HUDEP-2 (cell line): ENCODE measurements at regions not wholly inside any gene's neighbourhood (a gene's known extent, or its start where the extent isn't known, plus 50 kb on each side); places are given as distances from the start of the nearest gene placed in this dataset.

Experiments
- DNase-seq, 76 experiments: peaks; one replicate each; lab custom pipeline; 2025; ENCODE audit not compliant: unreplicated experiment in 76 of 76; lab: John Stamatoyannopoulos, UW

DNA sequence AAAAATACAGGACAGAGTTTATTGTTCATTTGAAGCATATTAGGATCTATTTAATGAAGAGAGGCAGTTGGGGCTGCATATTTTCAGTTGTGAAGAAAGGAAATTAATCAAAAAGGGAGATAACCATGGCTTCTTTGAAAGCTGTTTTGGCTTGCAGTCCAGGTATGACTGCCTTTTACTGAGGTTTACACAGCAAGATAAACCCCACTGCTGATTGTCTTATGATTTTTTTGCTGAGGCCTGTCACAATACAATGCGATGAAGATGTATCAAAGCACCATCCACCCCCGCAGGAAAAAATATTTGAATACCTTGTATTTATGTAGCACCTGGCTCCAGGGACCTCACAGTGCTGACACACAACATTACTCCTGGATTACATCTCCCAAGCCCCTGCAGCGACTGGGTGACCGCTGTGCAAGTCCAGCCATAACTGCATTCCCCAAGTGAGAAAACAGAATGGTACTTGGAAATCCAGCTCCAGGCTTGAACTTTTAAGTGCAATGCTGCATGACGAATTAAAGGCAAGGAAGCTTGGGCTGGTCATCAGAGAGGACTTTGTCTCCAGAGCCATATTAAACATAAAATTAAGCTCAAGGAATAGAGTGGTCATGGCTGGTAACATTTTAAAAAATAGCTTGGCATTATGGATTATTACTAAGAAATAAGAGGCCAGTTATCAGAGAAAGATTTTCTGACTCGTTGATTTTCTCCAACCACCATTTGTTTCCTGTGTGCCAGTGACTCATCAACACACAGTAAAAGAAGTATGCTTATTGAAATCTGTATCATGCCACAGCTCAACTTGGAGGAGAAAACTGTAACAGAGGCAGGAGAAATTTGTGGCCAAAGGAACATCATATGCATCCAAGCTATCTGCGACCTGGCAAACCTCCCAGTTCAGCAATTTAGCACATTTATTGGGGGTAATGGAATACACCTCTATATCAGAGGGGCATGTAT is 374.2 kb downstream of the MAN2A1 start:
- no peak for DNase-seq

DNA sequence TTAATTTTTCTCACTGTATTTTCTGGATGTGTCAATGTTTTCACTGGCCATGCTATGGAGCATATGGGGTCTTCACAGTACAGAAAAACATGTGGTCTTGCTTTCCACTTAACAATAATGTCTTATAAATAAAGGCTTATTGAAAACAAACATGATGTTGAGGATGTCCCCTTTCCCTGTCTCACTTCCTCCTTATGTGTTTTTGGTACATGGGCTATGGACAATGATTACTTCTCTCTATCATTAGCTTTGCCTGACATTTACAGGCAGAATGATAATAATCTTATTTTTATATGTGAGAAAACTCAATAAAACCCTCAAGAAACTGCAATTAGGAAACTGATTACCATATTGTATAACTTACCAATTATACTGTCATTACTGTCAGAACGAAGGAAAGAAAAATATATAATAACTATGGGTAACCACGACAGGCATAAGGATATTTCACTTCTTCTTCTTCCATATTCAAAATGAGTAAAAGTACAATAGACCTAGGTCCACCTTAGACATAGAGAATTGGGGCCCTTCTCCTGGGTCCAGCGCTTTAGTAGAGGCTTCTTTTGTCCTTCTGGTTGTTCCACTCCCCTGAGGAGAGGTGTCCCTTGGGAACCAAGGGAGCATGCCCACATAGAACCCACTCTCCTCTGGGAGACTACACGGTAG is 375.0 kb downstream of the MAN2A1 start:
- no peak for DNase-seq

DNA sequence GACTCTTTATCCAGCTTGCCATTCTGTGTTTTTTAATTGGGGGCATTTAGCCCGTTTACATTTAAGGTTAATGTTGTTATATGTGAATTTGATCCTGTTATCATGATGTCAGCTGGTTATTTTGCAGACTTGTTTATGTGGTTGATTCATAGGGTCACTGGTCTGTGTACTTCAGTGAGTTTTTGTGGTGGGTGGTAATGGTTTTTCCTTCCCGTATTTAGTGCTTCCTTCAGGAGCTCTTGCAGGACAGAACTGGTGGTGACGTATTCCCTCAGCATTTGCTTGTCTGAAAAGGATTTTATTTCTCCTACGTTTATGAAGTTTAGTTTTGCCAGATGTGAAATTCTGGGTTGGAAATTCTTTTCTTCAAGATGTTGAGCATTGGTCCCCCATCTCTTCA is 381.1 kb downstream of the MAN2A1 start:
- DNase-seq = no peak

DNA sequence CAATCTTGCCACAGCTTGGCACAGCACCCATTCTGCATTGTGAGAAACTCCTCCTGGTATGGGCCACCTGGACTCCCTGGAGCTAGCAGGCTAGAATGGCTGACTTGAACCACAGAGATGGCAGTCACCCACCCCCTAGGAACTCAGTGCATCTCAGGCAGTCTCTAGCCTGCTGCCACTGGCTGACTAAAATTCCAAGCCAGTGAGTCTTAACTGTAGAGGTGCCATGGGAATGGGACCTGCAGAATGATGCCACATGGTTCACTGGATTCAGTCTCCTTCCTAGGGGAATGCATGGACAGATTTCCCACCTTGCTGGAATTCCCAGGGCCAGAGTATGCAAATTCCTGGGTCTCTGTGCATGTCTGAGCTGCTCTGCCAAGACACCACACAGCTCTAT is 382.9 kb downstream of the MAN2A1 start:
- DNase-seq = no peak

DNA sequence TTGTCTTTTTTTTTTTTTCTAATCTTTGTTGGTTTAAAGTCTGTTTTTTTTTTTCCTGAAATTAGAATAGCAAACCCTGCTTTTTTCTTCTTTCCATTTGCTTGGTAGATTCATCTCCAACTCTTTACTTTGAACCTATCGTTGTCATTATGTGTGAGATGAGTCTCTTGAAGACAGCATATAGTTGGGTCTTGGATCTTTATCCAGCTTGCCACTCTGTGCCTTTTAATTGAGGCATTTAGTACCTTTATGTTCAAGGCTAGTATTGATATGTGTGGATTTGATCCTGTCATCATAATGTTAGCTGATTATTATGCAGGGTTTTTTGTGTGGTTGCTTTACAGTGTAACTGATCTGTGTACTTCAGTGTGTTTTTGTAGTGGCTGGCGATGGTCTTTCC is 383.8 kb downstream of the MAN2A1 start:
- no peak for DNase-seq

DNA sequence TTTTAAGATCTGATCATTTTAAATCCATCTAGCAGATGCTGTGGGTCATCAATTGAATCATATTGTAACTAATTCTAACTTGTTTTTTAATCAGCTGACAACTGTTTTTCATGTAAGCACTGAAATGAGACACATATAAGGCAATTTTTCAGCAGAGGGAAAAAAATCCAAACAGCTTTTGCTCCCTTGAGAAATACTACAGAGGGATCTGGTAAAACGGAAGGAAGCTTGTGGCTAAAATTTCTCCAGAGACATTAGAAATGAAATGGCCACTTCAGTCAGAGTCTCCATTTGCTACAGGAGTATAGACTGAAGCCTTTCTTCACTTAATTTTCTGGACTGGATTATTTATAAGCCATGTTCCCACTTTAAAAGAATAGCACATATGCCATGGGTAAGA is 385.9 kb downstream of the MAN2A1 start:
- no peak for DNase-seq

DNA sequence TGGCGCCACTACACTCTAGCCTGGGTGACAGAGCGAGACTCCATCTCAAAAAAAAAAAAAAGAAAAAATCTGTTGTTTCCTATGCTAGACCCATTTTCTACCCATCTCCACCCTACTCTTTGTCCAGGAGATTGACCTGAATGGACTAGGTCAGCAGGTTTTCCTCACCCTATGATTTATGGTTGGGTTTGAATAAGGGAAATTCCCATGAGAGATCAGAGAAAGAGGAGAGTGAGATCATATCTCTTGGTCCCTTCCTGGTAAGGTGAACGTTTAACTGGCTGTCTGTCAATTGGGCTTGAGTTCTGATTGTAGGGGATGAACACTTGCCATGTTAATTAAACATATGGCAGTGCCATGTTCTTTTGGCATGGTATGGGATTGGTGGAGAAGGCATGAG is 387.4 kb downstream of the MAN2A1 start:
- no peak for DNase-seq

DNA sequence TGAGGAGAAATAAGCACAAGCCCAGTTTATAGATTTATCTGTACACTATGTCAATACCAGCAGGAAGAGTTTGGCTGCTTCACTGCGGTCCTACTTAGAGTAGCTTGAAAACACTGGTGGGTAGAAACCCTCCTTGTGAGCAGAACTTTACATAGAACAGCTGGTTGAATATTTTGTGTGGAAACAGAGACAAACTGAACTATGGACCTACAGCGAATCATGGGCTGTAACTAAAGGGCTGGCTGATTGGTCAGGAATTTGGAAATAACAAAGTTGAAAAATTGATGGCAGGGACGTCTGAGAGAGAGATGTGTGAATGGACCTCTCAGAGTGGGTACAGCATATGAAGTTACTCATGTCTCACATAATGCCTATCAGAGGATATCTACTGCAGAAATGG is 392.5 kb downstream of the MAN2A1 start:
- DNase-seq = no peak

DNA sequence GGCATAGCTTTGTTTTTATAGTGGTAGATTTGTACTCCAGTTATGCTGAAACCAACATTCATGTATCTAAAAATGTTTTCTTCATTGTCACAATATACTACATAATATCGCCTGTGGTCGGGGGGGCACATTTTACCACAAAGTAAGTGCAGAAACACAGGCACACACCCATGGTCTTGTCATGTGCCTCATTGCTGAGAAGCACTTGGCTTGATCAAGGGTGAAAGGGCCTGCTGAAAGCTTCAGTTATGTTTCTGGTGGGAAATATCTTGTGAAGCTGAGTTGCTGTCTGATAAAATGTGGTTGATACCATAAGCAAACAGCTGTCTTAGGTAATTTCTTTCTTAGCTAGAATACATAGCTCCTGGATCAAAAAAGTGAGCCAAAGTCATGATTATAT is 393.1 kb downstream of the MAN2A1 start:
- no peak for DNase-seq

DNA sequence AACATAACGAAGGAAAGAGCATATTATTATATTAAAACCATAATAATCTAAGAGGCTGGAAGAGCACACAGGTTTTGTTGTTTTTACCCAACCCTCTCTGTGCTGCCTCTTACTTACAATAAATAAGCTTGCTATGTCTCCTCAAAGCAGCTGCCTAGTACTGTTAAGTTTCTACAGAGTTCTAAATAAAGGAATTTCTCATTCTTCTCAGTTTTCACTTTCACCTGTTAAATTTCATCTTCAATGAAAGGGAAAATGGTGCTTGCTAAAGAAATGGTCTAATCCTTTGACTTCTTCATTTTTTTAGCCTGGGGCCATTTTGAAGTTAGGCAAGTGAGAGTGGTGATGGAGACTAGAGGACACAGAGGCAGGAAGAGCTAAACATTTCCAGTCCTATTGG is 396.1 kb downstream of the MAN2A1 start:
- no peak for DNase-seq

DNA sequence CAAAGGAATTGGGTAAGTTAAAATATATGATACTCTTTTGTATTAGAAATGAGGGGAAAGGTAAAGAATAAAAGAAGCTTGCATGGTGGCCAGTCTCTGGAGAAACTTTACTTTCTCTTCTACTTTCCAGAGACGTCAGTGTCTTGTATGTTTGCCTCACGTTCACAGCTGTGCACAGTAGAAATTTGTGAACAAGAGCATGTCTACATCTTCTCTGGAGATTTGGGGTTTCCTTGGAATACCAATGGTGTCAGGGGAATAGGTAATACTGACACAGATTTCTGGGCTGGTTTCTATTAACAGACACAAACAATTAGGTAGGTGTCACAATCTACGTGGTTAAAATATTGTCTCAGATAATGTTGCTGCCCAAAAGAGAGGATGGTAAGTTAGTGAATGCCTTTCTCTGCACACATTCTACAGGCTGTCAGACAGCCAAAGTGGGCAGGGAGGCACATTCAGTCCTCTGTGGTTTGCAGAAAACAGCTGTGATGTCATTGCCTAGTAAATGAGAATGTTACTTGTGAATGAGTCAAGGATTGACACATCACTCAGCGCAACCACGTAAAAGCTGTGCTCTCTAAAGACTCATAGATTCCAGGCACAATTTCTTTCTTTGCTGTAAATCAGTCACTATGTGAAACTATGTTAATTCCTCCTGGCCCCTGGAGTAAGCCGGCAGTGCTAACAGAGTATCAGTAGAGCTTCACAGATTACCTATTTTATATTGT is 397.1 kb downstream of the MAN2A1 start:
- DNase-seq = no peak

DNA sequence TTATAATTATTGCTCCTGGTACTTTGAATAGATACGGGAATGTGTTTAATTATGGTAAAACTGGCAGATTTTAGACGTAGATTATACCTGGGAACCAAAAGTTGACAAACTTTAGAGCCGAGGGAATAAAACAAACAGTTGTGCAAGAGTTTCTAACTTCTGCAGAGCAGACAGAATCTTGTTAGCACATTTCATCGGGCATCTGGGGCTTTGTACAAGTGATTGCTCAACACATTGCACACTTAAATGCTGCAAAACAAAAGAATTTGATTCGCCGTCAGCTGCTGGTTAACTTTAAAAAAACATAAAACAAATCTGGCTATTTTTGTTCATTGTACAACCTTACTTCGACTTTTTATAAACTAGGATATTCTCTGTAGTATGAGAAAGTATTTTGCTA is 398.1 kb downstream of the MAN2A1 start:
- DNase-seq = no peak

DNA sequence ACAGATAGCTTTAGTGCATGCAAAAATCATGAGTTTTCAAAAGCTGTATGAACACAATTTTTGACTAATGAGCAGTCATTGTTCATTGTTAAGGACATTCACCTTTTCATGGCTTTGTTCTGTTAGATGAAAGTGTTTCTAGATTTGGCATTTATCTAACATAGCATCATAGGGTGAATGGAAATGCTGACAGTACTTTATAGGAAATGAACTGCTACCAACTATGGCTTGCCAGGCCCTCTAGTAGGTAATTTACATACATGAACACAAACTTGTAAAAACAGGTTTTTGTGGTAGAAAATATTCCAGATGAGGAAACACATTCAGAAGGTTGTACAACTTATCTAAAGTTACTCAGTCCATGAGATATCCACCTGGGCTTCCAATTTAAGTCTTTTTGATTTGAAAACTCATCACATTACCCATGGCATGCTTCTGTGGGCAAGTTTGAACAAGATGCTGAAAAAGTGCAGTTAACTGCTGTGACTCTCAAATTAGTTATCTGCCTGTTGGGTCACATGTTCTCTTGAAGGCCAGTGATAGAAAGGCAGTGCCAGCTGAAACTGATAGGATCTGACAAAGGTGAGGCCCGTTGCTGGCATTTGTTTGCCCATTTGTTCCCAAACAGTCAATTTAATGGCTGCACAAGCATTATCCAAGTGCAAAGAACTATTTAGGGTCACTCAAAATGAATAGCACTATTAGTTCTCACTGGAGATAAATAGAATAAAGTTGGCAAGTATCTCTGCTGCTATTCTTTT is 399.1 kb downstream of the MAN2A1 start:
- DNase-seq = no peak

DNA sequence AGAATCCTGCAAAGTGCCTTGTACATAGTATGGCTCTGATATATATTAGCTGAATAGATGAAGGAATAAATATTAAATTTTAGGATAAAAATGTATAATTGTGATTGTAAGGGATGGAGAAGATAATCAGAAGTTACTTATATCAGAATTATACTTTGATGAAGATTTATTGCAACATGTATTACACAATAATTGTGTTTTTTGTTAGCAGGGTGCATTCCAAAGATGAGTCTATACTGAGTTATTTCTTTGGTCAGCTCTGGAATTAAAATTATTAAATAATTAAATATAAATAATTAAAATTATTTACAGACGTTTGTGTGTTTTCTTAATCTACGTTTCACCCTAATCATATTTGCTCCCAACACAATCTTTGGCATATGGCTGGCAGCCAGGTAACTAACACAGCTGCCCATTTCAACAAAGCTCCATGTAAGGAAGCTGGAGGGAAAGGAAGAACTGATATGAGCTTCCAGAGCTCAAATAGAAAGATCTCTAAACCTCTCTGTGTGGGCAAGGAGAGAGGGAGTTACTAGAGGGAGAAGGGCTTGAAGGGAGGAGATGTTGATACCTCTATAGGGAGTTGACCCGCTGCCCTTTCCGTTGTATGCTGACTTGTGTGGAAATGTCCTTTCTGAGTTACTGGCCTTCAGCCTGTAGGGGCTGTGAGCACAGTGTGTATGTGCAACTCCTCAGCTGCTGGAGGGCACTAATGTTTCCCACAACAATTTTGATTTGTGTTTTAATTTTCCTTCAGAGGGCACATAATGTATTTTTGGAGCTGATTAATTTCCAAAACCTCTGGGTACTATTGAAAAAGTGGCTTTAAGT is 403.4 kb downstream of the MAN2A1 start:
- no peak for DNase-seq

DNA sequence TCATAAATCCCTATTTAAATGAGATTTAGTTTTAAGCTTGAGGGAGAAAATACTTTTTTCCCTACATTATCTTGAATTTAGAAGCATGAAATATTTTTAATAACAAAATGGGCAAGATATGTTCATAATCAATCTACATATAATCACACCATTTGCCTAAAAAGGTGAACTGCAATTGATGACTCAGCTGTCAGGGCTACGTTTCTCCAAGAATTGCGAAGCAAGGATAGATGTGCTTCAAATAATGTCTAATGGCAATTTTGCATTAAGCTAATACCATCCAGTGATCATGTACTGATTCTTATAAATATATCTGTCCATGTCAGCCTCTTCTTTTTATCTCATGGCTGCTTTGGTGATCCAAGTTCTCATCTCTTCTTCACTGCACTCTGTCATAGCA is 404.4 kb downstream of the MAN2A1 start:
- no peak for DNase-seq

DNA sequence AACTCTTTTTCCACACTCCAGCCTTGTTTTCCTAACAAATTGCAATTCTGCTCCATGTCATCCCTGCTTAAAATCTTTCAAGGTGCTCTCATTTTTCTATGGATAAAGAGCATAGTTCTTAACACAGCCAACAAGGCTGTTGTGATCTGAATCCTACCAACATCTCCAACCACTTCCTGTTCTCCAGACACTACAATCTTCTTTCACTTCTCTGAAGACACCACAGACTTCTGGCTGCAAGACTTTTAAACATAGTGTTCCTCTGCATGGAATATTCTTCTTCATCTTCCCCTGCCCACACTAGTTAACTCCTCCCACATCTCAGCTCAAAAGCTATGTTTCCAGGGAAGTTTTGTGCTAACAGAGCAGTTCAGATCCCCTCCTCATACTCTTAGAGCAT is 404.8 kb downstream of the MAN2A1 start:
- no peak for DNase-seq

DNA sequence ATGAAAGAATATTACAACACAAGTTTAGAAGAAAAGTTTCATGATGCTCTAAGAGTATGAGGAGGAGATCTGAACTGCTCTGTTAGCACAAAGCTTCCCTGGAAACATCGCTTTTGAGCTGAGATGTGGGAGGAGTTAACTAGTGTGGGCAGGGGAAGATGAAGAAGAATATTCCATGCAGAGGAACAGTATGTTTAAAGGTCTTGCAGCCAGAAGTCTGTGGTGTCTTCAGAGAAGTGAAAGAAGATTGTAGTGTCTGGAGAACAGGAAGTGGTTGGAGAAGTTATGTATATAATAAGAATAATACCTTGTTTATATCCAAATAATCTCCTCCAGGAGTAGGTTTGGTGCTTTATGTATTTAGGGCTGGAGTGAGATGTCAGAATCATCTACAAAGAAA is 406.7 kb downstream of the MAN2A1 start:
- no peak for DNase-seq

DNA sequence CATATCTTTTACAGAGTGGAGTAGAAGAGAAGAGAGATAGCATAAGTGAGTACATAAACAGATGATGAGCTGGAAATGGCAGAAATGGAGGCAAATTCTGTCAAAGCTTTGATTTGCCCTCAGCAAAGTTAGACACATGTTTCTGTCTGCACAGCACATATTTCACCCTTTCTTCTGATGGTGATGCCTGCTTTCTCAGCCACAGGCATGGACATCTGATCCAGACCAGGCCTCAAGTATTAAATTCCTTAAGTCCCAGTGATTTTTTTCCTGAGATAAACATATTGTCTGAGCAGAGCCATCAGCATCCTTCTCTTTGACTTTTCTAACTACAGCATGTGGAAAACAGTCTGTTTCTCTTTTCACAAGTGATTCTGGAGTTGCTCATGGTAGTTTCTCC is 409.8 kb downstream of the MAN2A1 start:
- DNase-seq = no peak

DNA sequence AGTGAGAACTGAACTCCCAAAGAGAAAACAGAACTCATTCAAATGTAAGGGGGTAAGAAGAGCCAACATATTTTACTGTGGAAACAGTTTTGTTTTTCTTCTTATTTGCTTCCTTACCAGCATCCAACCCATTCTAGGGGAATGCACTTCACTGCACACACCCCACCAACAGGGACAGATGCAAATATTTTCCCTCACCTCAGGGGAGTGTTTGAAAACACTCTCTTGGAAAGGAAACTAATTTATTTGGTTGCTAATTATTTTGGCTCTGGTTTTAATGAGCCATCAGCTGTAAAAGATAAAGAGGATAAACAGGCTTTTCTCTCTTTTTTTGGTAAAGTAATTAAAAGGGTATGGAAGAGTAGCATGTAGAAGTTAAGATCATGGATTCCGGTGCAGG is 413.4 kb downstream of the MAN2A1 start:
- no peak for DNase-seq
